Stimulated activated CD8-positive, alpha-beta memory T cell treated with anti-CD3 and anti-CD28 coated beads, Interleukin-12 subunit alpha, Interleukin-12 subunit beta, amount 100 ng/mL, for 1 hour (primary cell): ENCODE measurements at regions not wholly inside any gene's neighbourhood (a gene's known extent, or its start where the extent isn't known, plus 50 kb on each side); places are given as distances from the start of the nearest gene placed in this dataset.
"Not testable (repeated sequence)": the region's sequence is repeated elsewhere in the genome, so short reads cannot be mapped to it uniquely, and the experiment has no call there.

Experiments
- DNase-seq: peaks from one replicate; pipeline ENCODE4 v3.0.0-alpha.2; 2020; ENCODE audit warnings: low read depth

GRCh38 chr1:101370488-101370887 lies 133.7 kb downstream of the S1PR1 start:
- no peak for DNase-seq

GRCh38 chr1:101371259-101371658 lies 134.4 kb downstream of the S1PR1 start:
- no peak for DNase-seq

GRCh38 chr1:101373570-101373969 lies 136.8 kb downstream of the S1PR1 start:
- no peak for DNase-seq

- DNase-seq = not testable (repeated sequence)
Measured at GRCh38 chr1:101375448-101375847, 138.6 kb downstream of the S1PR1 start.

- DNase-seq = no peak
Measured at GRCh38 chr1:101376121-101377083, 139.6 kb downstream of the S1PR1 start.

- no peak for DNase-seq
Measured at GRCh38 chr1:101377084-101377835, 140.4 kb downstream of the S1PR1 start.

GRCh38 chr1:101379037-101379436 lies 142.2 kb downstream of the S1PR1 start:
- DNase-seq = no peak

- DNase-seq = no peak
Measured at GRCh38 chr1:101379950-101380349, 143.1 kb downstream of the S1PR1 start.

- DNase-seq = no peak
Measured at GRCh38 chr1:101382135-101382534, 145.3 kb downstream of the S1PR1 start.

GRCh38 chr1:101388904-101389546 lies 152.2 kb downstream of the S1PR1 start:
- DNase-seq = no peak

GRCh38 chr1:101389547-101389929 lies 152.7 kb downstream of the S1PR1 start:
- no peak for DNase-seq

GRCh38 chr1:101392552-101392951 lies 155.7 kb downstream of the S1PR1 start:
- no peak for DNase-seq

GRCh38 chr1:101394041-101394440 lies 157.2 kb downstream of the S1PR1 start:
- no peak for DNase-seq

GRCh38 chr1:101399222-101399621 lies 162.4 kb downstream of the S1PR1 start:
- no peak for DNase-seq

GRCh38 chr1:101406271-101406670 lies 169.5 kb downstream of the S1PR1 start:
- DNase-seq = no peak

- DNase-seq = no peak
Measured at GRCh38 chr1:101406681-101407080, 169.9 kb downstream of the S1PR1 start.

- no peak for DNase-seq
Measured at GRCh38 chr1:101407505-101408211, 170.8 kb downstream of the S1PR1 start.

- DNase-seq = no peak
Measured at GRCh38 chr1:101408212-101409042, 171.6 kb downstream of the S1PR1 start.

- no peak for DNase-seq
Measured at GRCh38 chr1:101409102-101409501, 172.3 kb downstream of the S1PR1 start.

- DNase-seq = no peak
Measured at GRCh38 chr1:101410048-101410878, 173.4 kb downstream of the S1PR1 start.
